AG09309 (cell line): ENCODE measurements at regions not wholly inside any gene's neighbourhood (a gene's known extent, or its start where the extent isn't known, plus 50 kb on each side); places are given as distances from the start of the nearest gene placed in this dataset.

Experiments
- DNase-seq: peaks from one replicate; pipeline ENCODE4 v3.0.0-alpha.2; 2010; ENCODE audit warnings: low read depth
- H3K4me3 ChIP-seq: 2 replicates; pipeline ENCODE4 v1.5.1; 2011; ENCODE audit warnings: mild to moderate bottlenecking, low read depth, low read length, moderate library complexity; ENCODE audit not compliant: control insufficient read depth
- TF ChIP-seq, protein P1 (sequence below): IDR thresholded peaks from 2 replicates; pipeline ENCODE4 v1.5.1; 2011; ENCODE audit warnings: mild to moderate bottlenecking, low read depth, low read length, inconsistent platforms; ENCODE audit not compliant: insufficient read depth, control insufficient read depth; ENCODE audit errors: missing control alignments

DNA sequence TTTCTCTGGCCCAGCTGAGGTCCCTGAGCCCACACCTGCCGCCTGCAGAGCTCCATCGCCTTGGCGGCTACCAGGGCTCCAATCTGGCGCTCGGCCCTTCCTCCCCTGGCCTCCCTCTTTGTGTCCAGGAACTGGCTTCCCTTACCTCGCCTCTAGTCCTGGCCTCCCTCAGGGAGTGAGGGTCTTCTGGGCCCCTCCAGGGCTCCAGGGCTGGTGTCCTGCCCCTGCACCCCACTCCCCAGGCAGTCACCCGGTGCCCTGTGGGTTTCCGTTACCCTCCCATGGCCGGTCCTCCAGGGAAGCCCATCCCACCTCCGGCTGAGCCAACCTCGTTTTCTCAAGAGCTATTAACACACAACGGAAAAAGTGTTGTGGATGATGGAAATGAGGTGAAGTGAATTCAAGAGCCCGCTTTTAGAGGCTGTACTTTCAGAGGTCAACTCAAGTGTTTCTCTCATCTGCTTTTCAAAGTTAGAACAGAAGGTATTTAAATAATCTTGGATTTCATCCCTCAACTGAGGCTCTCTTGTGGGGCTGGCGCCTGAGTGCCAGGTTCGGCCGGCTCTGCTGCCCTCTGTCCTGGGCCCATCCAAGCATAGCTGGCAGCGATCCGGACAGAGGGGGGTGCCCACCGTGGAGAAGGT lies 131.9 kb downstream of the ASB1 start:
- H3K4me3 ChIP-seq: no peak overlapping the region
- TF ChIP-seq, protein P1, sequence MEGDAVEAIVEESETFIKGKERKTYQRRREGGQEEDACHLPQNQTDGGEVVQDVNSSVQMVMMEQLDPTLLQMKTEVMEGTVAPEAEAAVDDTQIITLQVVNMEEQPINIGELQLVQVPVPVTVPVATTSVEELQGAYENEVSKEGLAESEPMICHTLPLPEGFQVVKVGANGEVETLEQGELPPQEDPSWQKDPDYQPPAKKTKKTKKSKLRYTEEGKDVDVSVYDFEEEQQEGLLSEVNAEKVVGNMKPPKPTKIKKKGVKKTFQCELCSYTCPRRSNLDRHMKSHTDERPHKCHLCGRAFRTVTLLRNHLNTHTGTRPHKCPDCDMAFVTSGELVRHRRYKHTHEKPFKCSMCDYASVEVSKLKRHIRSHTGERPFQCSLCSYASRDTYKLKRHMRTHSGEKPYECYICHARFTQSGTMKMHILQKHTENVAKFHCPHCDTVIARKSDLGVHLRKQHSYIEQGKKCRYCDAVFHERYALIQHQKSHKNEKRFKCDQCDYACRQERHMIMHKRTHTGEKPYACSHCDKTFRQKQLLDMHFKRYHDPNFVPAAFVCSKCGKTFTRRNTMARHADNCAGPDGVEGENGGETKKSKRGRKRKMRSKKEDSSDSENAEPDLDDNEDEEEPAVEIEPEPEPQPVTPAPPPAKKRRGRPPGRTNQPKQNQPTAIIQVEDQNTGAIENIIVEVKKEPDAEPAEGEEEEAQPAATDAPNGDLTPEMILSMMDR: no peak
- no peak for DNase-seq

- no peak for DNase-seq
- TF ChIP-seq, protein P1: no peak
- H3K4me3 ChIP-seq: no peak overlapping the region
Observed at GRCh38 chr2:238560234-238560633, 133.5 kb downstream of the ASB1 start.

DNA sequence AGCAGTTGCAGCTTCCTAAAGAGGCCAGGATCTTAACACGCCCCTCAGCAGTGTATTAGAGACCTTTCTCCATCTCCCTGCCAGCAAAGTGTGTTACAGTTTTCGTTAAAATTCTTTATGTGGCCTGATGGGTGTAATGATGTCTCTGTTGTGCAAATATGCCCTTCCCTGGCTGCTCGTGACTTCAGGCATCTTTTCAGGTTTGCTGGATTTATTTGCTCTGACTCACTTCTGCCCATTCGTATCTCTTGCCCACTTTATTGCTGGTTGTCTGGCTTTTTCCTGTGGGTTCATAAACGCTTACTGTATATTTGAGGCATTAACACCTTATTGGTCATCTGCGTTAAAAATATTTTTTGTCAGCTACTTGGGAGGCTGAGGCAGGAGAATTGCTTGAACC lies 134.5 kb downstream of the ASB1 start:
- peak; percentile 17 for DNase-seq
- no peak overlapping the region for H3K4me3 ChIP-seq
- TF ChIP-seq, protein P1: no peak

- no peak overlapping the region for H3K4me3 ChIP-seq
- TF ChIP-seq, protein P1: no peak
- DNase-seq: no peak
Observed at GRCh38 chr2:238562446-238562845, 135.7 kb downstream of the ASB1 start.

GRCh38 chr2:238563551-238563950 lies 136.8 kb downstream of the ASB1 start:
- no peak overlapping the region for H3K4me3 ChIP-seq
- no peak for DNase-seq
- TF ChIP-seq, protein P1: no peak

DNA sequence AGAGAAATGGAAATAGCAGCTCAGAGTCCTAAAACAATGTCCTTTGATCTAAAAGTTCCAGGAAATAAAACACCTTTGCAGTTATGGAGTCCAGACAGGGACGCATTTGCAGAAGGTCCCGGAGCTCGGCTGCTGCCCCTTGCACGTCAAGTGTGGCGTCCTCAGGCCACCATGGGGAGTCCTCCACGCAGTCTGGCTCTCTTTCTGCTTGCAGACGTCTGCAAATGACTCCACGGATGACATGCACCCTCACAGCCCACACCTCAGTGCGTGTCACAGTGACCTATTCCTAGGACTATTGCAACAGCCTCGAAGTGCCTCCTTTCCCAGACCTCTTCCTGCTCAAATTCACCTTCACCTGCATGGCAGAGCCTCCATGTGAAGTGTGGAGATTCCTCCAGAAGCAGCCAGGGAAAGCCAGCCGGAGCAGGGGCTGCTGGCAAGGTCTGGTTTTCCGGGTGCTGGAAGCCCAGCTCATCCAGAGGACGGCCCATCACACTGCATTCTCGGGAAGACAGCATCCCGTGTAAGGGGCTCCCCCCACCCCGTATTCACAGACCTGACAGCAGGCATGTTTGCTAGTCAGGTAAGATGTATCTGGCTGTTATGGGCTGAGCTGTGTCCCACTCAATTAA lies 137.7 kb downstream of the ASB1 start:
- H3K4me3 ChIP-seq: no peak overlapping the region
- no peak for DNase-seq
- TF ChIP-seq, protein P1: no peak
